ENCODE measurements at regions not wholly inside any gene's neighbourhood (a gene's known extent, or its start where the extent isn't known, plus 50 kb on each side); places are given as distances from the start of the nearest gene placed in this dataset.
A peak's percentile ranks its signal among the peaks of the same experiment; 100 is the strongest.

GRCh38 chr1:8144323-8144722, 118.2 kb upstream of the ERRFI1 start:
- ATAC-seq (ENCODE audit: insufficient read depth, low FRiP score), result no peak
- Histone ChIP-seq H3K9ac (ENCODE audit: insufficient read depth in 1 of 2, low read length in 2 of 2) (no peak overlapping the region), H3K4me1 (ENCODE audit: control insufficient read depth in 5 of 5, insufficient read depth in 5 of 5, low read length in 5 of 5) (peaks cover 0 to 8% (median 0%) of the 10 kb centered on the region in 5 donors), H3K4me3 (no peak overlapping the region), H3K9me3 (ENCODE audit: control insufficient read depth in 4 of 4, insufficient read depth in 3 of 4, low read length in 3 of 4) (no peaks in the 10 kb centered on the region), H3K27me3 (ENCODE audit: control insufficient read depth in 3 of 3, insufficient read depth in 3 of 3, low read length in 2 of 3) (no peaks in the 10 kb centered on the region), H3K27ac (ENCODE audit: low read depth in 1 of 2, low read length in 1 of 2) (no peak overlapping the region), H3K36me3 (ENCODE audit: control insufficient read depth in 4 of 4, insufficient read depth in 4 of 4, low read length in 4 of 4) (no peaks in the 10 kb centered on the region)
- no peak for TF ChIP-seq CTCF (IDR thresholded peaks at IDR 0.05; ENCODE audit: control extremely low read depth, extremely low read depth)
- 83 to 90% methylated on average over 13 of the region's 13 CpGs for WGBS, 2 donors
- no peak for DNase-seq

- Histone ChIP-seq H3K4me3 (no peak overlapping the region), H3K4me1 (ENCODE audit: control insufficient read depth in 5 of 5, insufficient read depth in 5 of 5, low read length in 5 of 5) (peaks cover 0 to 6% (median 0%) of the 10 kb centered on the region in 5 donors), H3K27me3 (ENCODE audit: control insufficient read depth in 3 of 3, insufficient read depth in 3 of 3, low read length in 2 of 3) (no peaks in the 10 kb centered on the region), H3K9me3 (ENCODE audit: control insufficient read depth in 4 of 4, insufficient read depth in 3 of 4, low read length in 3 of 4) (no peaks in the 10 kb centered on the region), H3K9ac (ENCODE audit: insufficient read depth in 1 of 2, low read length in 2 of 2) (no peak overlapping the region), H3K36me3 (ENCODE audit: control insufficient read depth in 4 of 4, insufficient read depth in 4 of 4, low read length in 4 of 4) (no peaks in the 10 kb centered on the region), H3K27ac (ENCODE audit: low read depth in 1 of 2, low read length in 1 of 2) (no peak overlapping the region)
- 79 to 87% methylated on average over 7 of the region's 7 CpGs for WGBS, 2 donors
- no peak for TF ChIP-seq CTCF (IDR thresholded peaks at IDR 0.05; ENCODE audit: control extremely low read depth, extremely low read depth)
- DNase-seq (peak in 1 of 3 donors; percentile 40), ATAC-seq (ENCODE audit: insufficient read depth, low FRiP score) (no peak)
These were observed 117.0 kb upstream of the ERRFI1 start for GRCh38 chr1:8142955-8143629.

DNA sequence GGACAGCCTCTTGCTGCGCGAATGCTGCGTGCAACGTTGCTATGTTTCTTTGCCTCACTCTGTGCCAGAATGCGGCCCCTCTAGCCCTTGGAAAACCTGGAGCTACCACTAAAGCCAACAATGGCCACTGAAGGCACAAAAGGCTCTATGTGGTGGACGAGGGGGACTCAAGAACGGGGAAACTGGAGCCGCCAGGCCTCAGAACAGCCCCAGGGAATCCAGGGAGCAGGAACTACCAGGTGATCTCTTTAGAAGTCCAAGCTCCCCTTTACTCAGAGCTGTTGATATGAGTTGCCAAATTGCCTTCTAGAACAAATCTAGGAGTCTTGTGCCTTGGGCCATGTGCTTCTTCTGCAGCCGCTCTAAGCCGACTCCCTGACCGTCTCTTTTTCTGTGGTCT, 113.8 kb upstream of the ERRFI1 start:
- Histone ChIP-seq H3K9ac (ENCODE audit: insufficient read depth in 1 of 2, low read length in 2 of 2) (no peak overlapping the region), H3K27ac (ENCODE audit: low read depth in 1 of 2, low read length in 1 of 2) (no peak overlapping the region), H3K9me3 (ENCODE audit: control insufficient read depth in 4 of 4, insufficient read depth in 3 of 4, low read length in 3 of 4) (no peaks in the 10 kb centered on the region), H3K36me3 (ENCODE audit: control insufficient read depth in 4 of 4, insufficient read depth in 4 of 4, low read length in 4 of 4) (no peaks in the 10 kb centered on the region), H3K27me3 (ENCODE audit: control insufficient read depth in 3 of 3, insufficient read depth in 3 of 3, low read length in 2 of 3) (no peaks in the 10 kb centered on the region), H3K4me3 (no peak overlapping the region), H3K4me1 (ENCODE audit: control insufficient read depth in 5 of 5, insufficient read depth in 5 of 5, low read length in 5 of 5) (peaks cover 0 to 7% (median 0%) of the 10 kb centered on the region in 5 donors)
- WGBS, 2 donors, result 96 to 97% methylated on average over 11 of the region's 11 CpGs
- TF ChIP-seq CTCF (IDR thresholded peaks at IDR 0.05; ENCODE audit: control extremely low read depth, extremely low read depth), result no peak
- ATAC-seq (ENCODE audit: insufficient read depth, low FRiP score) (no peak), DNase-seq (no peak)

DNA sequence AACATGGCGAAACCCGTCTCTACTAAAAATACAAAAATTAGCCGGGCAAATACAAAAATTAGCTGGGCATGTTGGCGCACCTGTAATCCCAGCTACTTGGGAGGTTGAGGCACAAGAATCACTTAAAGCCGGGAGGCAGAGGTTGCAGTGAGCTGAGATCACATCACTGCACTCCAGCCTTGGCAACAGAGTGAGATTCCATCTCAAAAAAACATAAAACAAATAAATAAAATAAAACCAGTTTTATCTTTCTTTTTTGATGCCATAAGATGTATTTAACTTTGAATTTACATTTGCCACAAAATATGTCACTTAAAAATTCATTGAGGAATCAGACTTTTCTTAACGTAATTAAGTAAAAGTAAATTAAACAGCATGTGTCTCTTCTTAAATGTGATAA, 113.3 kb upstream of the ERRFI1 start:
- no peak for ATAC-seq (ENCODE audit: insufficient read depth, low FRiP score)
- H3K4me1 ChIP-seq (ENCODE audit: control insufficient read depth in 5 of 5, insufficient read depth in 5 of 5, low read length in 5 of 5), result peaks cover 0 to 10% (median under 1%) of the 10 kb centered on the region in 5 donors
- no peak overlapping the region for H3K27ac ChIP-seq (ENCODE audit: low read depth in 1 of 2, low read length in 1 of 2)
- H3K9me3 ChIP-seq (ENCODE audit: control insufficient read depth in 4 of 4, insufficient read depth in 3 of 4, low read length in 3 of 4), result no peaks in the 10 kb centered on the region
- H3K9ac ChIP-seq (ENCODE audit: insufficient read depth in 1 of 2, low read length in 2 of 2), result no peak overlapping the region
- no peaks in the 10 kb centered on the region for H3K36me3 ChIP-seq (ENCODE audit: control insufficient read depth in 4 of 4, insufficient read depth in 4 of 4, low read length in 4 of 4)
- WGBS, 2 donors, result 92 to 94% methylated on average over 6 of the region's 6 CpGs
- no peaks in the 10 kb centered on the region for H3K27me3 ChIP-seq (ENCODE audit: control insufficient read depth in 3 of 3, insufficient read depth in 3 of 3, low read length in 2 of 3)
- no peak for TF ChIP-seq CTCF (IDR thresholded peaks at IDR 0.05; ENCODE audit: control extremely low read depth, extremely low read depth)
- DNase-seq, result no peak
- no peak overlapping the region for H3K4me3 ChIP-seq
